ENCODE measurements at regions not wholly inside any gene's neighbourhood (a gene's known extent, or its start where the extent isn't known, plus 50 kb on each side); places are given as distances from the start of the nearest gene placed in this dataset.

DNA sequence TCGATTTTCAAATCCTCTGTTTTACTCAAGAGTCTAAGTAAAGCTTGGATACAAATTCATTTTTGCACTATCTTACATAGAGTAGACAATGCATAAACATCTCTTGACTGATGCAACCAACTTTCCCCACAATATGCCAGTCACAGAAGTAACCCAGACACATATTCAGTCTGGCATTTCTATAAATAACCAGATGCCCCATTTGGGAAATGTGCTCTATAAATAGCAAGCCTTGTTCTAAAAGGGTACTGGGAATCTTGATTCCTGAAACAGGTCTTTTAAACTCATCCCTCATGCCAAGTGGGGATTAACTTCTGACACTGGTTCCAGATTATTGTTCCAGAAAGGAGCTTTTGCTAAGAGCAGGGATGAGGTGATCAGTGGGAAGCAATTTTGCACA is 411.7 kb downstream of the EPM2A start:
- TF ChIP-seq, protein P1, sequence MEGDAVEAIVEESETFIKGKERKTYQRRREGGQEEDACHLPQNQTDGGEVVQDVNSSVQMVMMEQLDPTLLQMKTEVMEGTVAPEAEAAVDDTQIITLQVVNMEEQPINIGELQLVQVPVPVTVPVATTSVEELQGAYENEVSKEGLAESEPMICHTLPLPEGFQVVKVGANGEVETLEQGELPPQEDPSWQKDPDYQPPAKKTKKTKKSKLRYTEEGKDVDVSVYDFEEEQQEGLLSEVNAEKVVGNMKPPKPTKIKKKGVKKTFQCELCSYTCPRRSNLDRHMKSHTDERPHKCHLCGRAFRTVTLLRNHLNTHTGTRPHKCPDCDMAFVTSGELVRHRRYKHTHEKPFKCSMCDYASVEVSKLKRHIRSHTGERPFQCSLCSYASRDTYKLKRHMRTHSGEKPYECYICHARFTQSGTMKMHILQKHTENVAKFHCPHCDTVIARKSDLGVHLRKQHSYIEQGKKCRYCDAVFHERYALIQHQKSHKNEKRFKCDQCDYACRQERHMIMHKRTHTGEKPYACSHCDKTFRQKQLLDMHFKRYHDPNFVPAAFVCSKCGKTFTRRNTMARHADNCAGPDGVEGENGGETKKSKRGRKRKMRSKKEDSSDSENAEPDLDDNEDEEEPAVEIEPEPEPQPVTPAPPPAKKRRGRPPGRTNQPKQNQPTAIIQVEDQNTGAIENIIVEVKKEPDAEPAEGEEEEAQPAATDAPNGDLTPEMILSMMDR (IDR thresholded peaks at IDR 0.05; ENCODE audit: low read length), result no peak
- no peak for TF ChIP-seq EZH2phosphoT487 (IDR thresholded peaks at IDR 0.05; ENCODE audit: low read length)
